ENCODE measurements at regions not wholly inside any gene's neighbourhood (a gene's known extent, or its start where the extent isn't known, plus 50 kb on each side); places are given as distances from the start of the nearest gene placed in this dataset.

DNA sequence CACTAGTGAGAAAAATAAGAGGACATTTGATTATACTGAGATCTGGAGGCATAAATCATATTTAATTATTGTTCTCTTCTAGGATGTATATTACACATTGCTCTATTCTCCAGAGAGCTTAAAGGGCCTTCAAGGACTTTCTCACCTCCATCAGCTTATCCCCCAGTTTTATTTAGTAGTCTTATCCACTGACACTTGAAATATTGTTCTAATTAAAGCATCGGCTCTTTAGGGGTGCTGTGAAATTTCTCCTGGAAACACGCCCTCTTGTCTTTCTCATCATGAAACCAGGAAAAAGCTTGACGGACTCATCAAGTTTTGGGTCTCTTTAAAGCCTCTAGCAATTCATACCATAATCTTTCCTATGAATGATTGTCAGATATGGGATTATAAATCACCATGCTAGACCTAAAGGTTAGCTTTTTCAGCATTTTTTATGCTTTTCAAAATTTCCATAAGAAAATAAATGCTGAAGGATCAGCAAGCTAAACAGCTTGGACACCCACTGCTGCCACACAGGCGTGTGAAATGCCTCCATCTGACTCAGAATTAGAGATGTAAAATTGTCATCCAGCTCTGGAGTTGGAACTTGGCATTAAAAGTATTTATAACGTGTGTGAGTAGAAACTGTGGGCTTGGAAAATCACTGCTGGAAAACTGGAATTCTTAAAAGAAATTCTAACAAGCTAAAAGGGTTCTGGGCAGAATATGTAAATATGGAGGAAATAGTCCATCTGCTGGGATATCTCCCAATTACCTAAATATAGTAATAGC is 216.3 kb downstream of the CHRM2 start:
- H3K36me3 Mint-ChIP-seq (ENCODE audit: unreplicated experiment) = no peaks in the 10 kb centered on the region

DNA sequence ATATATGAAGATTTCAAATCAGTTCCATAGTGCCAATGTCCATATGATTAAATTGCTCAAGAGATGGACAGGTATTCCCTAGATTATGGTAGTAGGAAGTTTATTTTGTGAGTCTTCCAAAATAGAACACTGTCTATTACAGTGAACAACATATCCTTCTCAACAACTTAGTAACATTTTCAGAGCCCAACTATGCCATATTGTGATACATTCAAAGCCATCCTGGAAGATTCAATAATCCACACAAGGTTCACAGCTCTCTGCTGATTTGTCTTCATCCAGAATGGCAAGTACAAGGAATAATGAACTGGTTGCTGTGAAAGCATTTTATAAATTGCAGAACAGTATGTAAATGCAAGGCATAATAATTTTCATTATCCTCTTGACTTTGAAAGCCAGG is 213.9 kb downstream of the CHRM2 start:
- H3K36me3 Mint-ChIP-seq (ENCODE audit: unreplicated experiment) = no peaks in the 10 kb centered on the region
- H3K4me3 Mint-ChIP-seq (ENCODE audit: unreplicated experiment) = no peak overlapping the region
- peaks cover 7% of the 10 kb centered on the region for H3K4me1 Mint-ChIP-seq (ENCODE audit: low read depth, unreplicated experiment)
- H3K27me3 Mint-ChIP-seq (ENCODE audit: unreplicated experiment) = no peaks in the 10 kb centered on the region
- no peak for DNase-seq
- H3K27ac Mint-ChIP-seq (ENCODE audit: unreplicated experiment) = no peak overlapping the region
- TF ChIP-seq, protein P1, sequence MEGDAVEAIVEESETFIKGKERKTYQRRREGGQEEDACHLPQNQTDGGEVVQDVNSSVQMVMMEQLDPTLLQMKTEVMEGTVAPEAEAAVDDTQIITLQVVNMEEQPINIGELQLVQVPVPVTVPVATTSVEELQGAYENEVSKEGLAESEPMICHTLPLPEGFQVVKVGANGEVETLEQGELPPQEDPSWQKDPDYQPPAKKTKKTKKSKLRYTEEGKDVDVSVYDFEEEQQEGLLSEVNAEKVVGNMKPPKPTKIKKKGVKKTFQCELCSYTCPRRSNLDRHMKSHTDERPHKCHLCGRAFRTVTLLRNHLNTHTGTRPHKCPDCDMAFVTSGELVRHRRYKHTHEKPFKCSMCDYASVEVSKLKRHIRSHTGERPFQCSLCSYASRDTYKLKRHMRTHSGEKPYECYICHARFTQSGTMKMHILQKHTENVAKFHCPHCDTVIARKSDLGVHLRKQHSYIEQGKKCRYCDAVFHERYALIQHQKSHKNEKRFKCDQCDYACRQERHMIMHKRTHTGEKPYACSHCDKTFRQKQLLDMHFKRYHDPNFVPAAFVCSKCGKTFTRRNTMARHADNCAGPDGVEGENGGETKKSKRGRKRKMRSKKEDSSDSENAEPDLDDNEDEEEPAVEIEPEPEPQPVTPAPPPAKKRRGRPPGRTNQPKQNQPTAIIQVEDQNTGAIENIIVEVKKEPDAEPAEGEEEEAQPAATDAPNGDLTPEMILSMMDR (IDR thresholded peaks at IDR 0.05; ENCODE audit: partially characterized antibody, unreplicated experiment) = no peak
- H3K9me3 Mint-ChIP-seq (ENCODE audit: unreplicated experiment) = peaks cover 1% of the 10 kb centered on the region

More for the DNA sequence above, 216.3 kb downstream of the CHRM2 start:
- TF ChIP-seq, protein P1 (IDR thresholded peaks at IDR 0.05; ENCODE audit: partially characterized antibody, unreplicated experiment) = no peak
- Mint-ChIP-seq H3K9me3 (ENCODE audit: unreplicated experiment) (no peaks in the 10 kb centered on the region), H3K27ac (ENCODE audit: unreplicated experiment) (no peak overlapping the region), H3K4me1 (ENCODE audit: low read depth, unreplicated experiment) (peaks cover 7% of the 10 kb centered on the region), H3K27me3 (ENCODE audit: unreplicated experiment) (no peaks in the 10 kb centered on the region), H3K4me3 (ENCODE audit: unreplicated experiment) (no peak overlapping the region)
- DNase-seq = no peak

DNA sequence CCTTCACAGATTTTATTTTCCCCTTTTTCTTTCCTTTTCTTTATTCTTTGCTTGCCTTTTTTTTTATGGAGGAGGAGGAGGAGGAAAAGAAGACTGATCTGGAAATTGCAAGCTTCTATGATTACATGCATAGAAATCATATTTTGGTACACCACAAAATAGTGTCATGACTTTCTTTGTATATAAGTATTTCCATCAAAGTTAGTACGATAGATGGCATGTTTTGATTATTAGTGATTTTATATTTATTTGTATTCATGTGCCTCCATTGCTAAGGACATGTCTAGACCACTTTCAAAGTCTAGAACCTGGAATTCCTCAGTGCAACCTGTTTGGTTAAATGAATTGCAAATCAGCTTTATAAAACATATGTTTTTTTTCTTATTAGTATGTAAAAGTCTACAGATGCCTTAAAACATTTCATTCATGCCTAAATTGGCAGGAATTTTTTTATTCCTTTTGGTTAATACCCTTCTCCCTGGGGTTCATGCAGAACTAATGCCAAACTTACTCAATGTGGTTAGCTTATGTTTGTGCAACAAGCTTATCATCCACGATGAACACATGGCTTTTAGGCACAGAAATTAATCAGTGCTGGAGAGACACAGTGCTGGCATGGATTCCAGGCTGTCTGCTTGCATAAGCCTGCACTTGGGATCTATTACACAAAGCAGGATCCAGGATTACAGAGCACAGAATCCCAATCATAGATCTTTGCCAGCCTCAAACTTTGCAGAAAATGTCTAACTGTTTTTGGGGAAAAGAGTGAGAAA is 213.1 kb downstream of the CHRM2 start:
- no peaks in the 10 kb centered on the region for H3K36me3 Mint-ChIP-seq (ENCODE audit: unreplicated experiment)
- no peak overlapping the region for H3K27ac Mint-ChIP-seq (ENCODE audit: unreplicated experiment)
- H3K4me1 Mint-ChIP-seq (ENCODE audit: low read depth, unreplicated experiment) = peaks cover 7% of the 10 kb centered on the region
- no peak overlapping the region for H3K4me3 Mint-ChIP-seq (ENCODE audit: unreplicated experiment)
- DNase-seq = no peak
- TF ChIP-seq, protein P1 (IDR thresholded peaks at IDR 0.05; ENCODE audit: partially characterized antibody, unreplicated experiment) = no peak
- peaks cover 1% of the 10 kb centered on the region for H3K9me3 Mint-ChIP-seq (ENCODE audit: unreplicated experiment)
- H3K27me3 Mint-ChIP-seq (ENCODE audit: unreplicated experiment) = no peaks in the 10 kb centered on the region

DNA sequence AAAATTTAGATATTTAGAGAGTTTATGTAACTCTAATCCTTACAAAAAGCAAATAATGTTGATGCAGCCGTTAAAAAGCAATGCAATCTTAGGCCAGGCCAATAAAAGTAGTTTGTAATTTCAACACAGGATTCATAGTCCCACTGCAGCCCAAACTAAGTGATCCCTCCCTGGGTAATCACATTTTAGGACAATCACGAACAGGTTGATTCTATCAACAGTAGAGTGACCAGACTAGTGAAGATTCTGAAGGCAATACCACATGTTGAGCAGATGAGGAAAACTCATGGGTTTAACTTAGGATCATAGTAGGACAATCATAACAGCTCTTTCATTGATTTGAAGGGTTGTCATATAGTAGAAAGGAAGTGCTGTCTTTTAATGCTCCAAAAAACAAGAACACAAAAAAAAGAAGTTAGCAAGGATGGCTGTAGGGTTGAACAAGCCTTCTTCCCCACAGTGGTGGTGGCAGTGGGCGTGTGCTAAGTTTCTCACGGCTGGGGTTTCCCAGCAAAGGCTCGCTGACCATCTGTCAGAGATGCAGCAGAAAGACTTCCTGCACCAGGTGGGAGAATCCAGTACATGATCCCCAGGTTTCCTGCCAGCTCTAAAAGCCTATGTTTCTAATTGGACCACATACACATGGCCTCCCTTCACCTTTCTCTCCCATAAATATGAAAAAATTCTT is 212.2 kb downstream of the CHRM2 start:
- Mint-ChIP-seq H3K36me3 (ENCODE audit: unreplicated experiment) (no peaks in the 10 kb centered on the region), H3K4me1 (ENCODE audit: low read depth, unreplicated experiment) (peaks cover 7% of the 10 kb centered on the region), H3K27ac (ENCODE audit: unreplicated experiment) (no peak overlapping the region), H3K9me3 (ENCODE audit: unreplicated experiment) (peaks cover 1% of the 10 kb centered on the region), H3K27me3 (ENCODE audit: unreplicated experiment) (no peaks in the 10 kb centered on the region), H3K4me3 (ENCODE audit: unreplicated experiment) (no peak overlapping the region)
- TF ChIP-seq, protein P1 (IDR thresholded peaks at IDR 0.05; ENCODE audit: partially characterized antibody, unreplicated experiment) = no peak
- DNase-seq = no peak

Data from glutamatergic neuron (in vitro differentiated cells).